OCI-LY3 (cell line): ENCODE measurements at regions not wholly inside any gene's neighbourhood (a gene's known extent, or its start where the extent isn't known, plus 50 kb on each side); places are given as distances from the start of the nearest gene placed in this dataset.

Experiments used
- CTCF ChIP-seq: fragments of 200-600, 300-600 bp; sonication (generic); IDR thresholded peaks from 2 replicates; pipeline ENCODE4 v1.5.1; 2014; ENCODE audit warnings: antibody characterized with exemption, low read length, low read depth
- EZH2phosphoT487 ChIP-seq: fragments of 200-600 bp; shearing (Covaris generic); IDR thresholded peaks from 2 replicates; pipeline ENCODE4 v1.6.1; 2018; ENCODE audit warnings: antibody characterized with exemption, mixed run types, low read depth

GRCh38 chr9:82504620-82505019, 516.0 kb downstream of the SPATA31D1 start:
- no peak for TF ChIP-seq CTCF
- no peak for TF ChIP-seq EZH2phosphoT487
